HG03565 (cell line): ENCODE measurements at regions not wholly inside any gene's neighbourhood (a gene's known extent, or its start where the extent isn't known, plus 50 kb on each side); places are given as distances from the start of the nearest gene placed in this dataset.
"Not testable (repeated sequence)": the region's sequence is repeated elsewhere in the genome, so short reads cannot be mapped to it uniquely, and the experiment has no call there.

Experiments used
- ATAC-seq: cut with Tn5 transposase; IDR thresholded peaks from one replicate; pipeline ENCODE4 v1.9.1; 2021; ENCODE audit warnings: mild to moderate bottlenecking, moderate library complexity; ENCODE audit not compliant: unreplicated experiment

DNA sequence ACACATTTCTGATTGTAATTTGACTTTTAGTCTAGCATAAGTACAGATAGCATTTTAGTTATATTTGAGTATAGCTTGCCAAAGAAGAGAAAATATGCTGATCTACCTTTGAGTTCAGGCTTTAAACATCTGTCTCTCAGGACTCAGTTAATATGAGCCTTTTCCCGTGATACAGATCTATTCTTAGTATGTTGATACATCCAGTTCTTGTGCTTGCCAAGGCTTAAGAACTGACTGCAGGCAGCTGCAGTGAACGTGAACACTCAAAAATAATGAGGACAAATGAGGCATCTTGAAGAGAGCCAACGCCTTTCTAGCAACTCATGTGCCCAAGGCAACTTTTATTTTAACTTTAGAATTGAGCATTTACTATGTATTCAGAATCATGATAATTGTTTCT is 325.5 kb downstream of the SI start:
- ATAC-seq: no peak

DNA sequence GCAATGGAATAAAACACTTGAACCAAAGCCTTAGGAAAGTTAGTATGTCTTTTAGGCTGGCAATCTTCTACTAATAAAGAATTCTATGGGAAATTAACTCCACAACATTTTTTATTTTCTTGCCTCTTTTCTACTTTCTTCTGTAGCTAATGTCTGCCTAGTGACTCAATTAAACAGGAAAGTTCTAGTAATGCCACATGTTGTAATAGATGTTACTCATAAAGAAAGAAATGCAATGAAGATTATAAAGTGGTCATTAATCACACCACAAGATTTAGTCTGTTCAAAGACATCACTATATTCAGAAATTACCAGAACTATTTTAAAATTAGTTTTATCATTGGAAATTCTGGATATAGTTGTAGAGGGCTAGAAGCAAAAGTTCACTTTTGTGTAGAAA is 329.7 kb downstream of the SI start:
- ATAC-seq: no peak

DNA sequence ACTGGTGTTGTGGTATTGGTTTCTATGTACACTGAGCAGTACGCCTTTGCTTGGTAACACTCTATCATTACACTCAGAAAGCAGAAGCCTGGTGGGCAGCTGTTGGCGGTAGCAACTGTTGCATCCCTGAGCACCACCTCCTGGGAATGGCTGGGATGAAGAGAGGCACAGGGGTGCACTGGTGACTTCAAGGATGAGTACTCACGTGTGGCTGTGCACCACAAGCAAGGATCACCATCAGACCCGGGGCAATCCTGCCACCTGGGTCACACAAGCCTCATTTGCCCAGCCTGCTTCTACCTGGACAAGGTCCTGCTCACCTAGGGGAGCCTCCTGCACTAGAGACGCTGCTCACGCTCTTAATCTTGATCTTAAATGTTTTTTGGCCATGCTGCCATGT is 336.4 kb downstream of the SI start:
- no peak for ATAC-seq

DNA sequence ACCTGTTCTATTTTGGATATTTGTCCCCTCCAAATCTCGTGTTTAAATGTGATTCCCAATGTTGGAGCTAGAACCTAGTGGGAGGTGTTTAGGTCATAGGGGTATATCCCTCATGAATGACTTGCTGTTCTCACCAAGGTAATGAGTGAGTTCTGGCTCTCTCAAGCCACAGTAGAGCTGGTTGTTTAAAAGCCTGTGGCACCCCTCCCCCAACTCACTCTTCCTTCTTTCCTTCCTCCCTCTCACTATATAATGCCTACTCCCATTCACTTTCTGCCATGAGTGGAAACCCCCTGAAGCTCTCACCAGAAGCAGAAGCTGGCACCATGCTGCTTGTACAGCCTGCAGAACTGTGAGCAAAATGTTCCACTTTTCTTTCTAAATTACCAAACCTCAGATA is 341.1 kb downstream of the SI start:
- no peak for ATAC-seq

DNA sequence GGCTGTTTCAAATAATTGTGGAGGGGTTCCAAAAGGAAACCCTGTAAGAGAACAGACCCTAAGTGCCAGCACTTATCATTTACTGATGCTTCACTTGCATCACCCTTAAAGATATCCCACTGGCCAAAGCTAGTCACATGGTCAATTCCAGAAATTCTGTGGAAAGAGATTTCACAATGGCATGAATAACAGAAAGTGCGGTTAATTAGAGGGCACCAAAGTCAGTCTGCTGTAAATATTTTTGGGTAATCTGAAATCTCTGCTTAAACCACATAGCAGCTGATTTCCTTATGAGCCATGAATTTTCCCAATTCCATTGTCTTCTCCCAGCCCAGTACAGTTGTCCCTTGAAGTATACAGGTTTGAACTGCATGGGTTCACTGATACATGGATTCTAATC is 346.1 kb downstream of the SI start:
- ATAC-seq: no peak

DNA sequence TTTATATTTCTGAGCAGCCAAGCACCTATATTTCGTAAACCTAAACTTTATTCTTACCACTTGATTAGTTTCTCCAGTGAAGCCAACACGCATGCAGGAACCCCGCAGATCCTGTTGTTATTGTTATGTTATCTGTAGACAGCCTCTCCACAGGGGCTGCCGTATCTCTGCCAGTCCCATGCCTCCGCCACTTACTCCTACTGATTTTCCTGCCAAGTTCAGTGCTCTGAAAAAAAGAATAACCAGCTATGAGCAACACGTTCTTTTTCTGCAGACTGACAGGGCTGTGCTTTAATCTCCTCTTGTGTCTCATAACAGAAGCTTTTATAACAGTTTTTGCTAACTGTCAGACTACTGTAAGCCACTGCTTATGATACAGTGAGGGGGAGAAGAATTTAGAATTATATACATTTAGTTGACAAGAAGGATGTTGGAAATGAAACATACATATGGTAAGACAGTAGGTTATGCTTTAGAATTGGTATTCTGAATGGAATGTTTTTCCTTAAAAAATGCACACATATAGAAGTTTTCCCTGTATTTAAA is 347.4 kb downstream of the SI start:
- ATAC-seq: no peak

DNA sequence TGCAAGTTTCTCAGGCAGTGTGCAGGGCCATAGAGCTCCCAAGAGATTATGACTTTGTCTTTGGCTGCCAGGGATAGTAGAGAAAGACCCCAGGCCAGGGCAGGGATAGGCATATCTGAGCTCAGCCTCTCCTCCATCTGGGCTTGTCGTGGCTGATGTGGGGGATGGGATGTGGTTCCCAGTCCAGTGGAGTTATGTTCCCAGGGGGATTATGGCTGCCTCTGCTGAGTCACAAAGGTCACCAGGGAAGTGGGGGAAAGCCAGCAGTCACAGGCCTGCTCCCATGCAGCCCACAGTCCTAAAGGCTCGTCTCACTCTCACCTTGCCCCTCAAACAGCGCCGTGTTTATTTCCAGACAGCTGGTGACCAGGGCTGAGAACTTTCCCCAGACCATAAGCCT is 354.9 kb downstream of the SI start:
- no peak for ATAC-seq

DNA sequence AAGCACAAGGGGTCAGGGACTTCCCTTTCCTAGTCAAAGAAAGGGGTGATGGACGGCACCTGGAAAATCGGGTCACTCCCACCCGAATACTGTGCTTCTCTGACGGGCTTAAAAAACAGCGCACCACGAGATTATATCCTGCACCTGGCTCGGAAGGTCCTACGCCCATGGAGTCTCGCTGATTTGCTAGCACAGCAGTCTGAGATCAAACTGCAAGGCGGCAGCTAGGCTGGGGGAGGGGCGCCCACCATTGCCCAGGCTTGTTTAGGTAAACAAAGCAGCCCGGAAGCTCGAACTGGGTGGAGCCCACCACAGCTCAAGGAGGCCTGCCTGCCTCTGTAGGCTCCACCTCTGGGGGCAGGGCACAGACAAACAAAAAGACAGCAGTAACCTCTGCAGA is 375.5 kb downstream of the SI start:
- ATAC-seq: not testable (repeated sequence)

DNA sequence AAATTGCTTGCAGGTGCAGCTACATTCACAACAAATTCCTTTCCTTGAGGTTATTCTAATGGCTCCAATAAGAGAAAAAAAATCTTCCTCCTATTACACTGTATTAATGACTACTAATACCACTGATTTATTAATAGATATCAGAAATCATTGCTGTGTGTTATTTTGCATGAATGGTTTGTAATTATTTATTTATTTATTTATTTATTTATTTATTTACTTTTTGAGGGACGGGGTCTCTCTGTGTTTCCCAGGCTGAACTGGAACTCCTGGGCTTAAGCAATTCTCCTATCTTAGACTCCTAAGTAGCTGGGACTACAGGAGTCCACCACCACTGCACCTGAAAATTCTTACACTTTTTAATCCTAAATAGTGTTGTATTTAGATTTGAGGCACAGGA is 390.4 kb downstream of the SI start:
- ATAC-seq: no peak

DNA sequence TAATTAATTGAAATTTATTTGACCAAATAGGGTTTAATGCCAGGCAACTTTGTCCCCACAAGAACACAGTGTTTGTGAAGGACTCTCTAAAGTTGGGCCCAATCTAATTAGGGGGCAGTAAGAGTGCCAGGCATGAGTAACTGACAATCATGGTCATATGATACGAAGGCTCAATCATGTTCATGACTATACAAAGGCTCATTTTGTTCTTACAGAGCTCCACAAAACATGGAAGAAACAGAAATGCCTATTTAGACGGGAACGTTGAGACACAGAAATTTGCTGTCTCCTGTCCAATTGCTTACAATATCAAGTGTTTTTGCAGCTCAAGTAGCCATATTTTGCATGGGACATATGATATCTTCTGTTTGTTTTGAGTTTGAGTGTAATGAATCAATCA is 391.1 kb downstream of the SI start:
- ATAC-seq: no peak

DNA sequence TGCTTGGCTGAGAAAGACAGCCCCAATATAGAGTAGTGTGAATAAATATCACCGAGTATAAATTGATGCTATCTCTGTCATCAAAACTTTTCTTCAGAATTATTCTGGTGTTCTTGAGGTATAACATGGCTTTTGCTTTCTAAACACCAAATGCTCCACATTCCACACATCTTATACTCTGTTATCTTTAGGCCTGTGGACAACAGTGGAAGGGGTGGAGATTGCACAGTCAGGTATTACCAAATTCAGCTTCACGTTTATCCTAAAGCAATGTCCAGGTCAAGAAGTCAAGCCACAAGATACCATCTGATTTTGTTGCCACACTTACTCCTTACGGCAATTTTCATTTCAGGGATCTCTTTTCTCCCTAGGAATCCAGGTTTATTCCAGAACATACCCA is 394.8 kb downstream of the SI start:
- no peak for ATAC-seq

DNA sequence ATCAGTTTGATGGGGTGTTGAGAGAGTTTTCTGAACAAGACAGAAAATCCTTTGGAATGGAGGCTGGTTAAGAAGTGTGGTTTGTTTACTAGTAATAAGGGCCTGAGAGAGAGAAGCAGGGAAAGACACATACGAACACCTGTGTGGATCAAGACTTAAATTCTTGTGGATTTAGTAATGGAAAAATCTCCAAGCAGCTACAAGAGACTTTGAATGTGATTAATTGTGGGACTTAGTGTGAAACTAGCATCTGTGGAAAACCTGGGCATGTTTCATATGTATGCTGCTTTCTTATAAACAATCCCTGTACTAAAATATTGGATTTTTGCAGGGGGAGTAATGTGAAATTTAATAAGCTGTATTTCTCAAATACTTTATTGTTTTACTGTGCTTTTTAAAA is 399.1 kb downstream of the SI start:
- no peak for ATAC-seq

DNA sequence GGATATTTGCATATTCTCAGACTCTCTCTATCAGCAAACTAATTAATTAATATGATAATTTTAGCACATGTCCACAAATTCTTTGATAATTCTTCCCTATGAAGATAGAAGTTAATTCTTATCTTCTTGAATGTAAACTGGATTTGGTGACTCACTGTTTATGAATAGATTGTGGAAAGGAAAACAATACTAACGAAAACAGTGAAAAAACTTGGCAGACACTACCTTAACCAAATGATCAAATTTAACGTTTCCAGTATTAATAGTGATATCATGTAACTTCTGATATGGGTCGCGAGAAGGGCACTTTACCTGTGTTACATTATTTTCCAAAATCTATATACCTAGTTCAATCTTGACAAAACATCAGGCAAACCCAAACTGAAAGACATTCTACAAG is 401.0 kb downstream of the SI start:
- no peak for ATAC-seq

DNA sequence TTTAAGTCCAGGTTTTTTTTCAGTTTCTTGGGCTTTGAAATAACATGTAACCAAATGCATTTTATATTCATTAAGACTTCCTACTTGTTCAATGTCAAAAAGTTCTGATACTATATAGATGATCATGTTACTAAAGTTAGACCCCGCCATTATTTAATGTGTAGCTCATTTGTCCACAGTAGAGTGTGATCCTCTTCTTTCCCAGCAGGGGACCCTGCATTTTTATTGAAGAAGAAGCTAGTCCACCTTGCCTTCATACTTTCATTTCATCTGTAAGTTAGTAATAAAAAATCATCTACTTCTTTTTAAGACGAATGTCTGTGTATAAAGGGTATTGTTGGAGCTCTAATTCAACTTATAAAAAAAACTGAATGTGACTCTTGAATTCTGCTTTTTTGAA is 404.6 kb downstream of the SI start:
- no peak for ATAC-seq

DNA sequence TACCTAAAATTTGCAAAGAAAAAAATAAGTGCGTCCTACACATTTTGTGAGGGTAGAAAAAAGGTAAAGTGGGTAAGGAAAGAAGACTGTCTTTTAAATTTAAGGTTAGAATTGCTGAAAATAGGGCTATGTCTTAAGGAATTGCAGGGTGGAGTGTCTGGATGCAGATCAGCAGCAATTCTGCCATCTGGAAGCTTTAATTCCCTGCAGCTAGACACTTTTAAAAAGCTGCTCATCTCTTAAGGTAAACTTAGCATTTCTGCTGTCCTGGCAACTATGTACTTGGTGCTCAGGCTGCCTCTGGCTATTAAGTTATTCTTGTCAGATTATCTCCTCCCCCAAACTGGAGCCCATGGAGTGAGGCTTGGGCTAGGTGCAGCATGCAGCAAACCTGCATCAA is 420.2 kb downstream of the SI start:
- no peak for ATAC-seq

DNA sequence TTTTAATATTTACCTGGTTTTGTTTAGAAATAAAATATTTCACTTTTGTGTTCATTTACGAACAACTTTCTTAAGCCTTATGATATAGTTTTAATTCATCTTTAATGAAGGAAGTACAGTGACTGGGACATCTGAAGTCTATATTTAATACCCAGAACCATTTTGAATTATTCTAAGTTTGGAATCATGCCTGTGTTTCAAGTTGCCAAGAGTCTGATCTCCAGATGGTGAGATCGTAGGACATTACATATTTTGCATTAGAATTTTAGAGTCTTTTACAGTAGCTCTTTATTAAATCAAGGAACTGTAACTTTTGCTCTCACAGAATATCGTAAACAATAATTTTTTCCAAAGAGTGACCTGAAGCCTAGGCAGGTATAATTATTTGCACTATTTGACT is 420.7 kb downstream of the SI start:
- ATAC-seq: no peak

DNA sequence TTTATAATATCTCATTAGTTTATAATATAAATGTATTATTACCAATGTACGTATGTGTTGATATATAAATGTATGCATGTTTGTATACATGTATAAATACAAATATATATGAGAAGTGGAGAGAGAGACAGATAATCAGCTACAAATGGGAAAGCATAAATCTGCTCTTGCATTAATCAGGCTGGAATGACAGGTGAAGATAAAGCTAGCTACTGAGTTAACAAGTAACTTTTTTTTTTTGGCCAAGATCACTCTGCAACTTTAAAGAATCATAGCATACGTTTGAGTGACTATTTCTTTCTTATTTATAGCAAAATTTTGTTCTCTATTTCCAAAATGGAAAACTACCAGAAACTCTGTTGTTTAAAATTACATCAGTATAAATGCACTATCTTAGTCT is 422.8 kb downstream of the SI start:
- ATAC-seq: no peak

DNA sequence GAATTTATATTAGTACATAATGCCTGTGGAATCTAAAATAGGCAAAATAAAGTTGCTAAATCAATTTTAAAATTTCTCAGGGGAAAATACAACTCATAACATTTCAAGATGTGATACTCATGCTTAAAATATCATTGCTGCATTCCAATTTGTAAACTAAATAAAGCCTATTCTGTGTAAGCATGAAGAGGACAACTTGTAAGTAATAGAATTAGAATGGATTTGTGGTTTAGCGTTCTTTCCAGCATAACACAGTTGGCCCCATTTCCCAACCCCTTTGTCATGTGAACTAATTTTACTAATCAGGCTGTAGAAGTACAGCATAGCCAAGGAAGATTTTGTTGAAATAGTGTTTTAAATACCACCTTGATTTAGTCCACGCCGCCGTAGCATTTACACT is 437.2 kb downstream of the SI start:
- no peak for ATAC-seq

DNA sequence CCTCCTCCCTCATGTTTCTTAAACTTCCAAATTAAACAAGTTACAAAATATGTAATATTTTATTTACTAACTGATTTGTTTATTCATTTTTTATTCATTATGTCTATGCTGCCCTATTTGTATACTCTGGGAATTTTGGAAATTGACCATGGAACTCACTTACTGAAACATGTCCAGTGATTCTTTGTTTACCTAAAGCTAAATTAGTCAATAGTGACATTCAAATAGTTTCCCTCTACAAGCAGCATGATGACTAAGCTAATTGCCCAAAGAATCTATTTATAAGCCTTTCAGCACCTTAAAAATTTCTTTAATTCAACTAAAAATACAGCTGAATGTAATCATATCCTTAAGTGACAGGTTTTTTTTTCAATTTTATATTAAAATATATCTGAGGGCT is 437.7 kb downstream of the SI start:
- ATAC-seq: no peak

DNA sequence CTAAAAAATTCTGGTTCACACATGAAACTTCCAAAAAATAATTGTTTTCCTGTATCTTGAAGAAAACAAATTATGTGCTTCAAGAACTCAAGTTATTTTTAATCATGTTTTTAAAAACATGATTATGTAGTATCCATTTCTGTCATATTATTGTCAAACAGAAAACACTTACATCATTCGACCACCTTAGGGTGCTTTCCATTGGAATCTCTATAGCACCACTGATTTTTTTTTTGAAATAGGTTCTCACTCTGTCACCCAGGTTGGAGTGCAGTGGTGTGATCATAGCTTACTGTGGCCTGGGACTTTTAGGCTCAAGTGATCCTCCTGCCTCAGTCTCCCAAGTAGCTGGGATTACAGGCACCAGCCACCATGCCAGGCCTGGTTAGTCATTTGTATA is 457.3 kb downstream of the SI start:
- ATAC-seq: no peak

DNA sequence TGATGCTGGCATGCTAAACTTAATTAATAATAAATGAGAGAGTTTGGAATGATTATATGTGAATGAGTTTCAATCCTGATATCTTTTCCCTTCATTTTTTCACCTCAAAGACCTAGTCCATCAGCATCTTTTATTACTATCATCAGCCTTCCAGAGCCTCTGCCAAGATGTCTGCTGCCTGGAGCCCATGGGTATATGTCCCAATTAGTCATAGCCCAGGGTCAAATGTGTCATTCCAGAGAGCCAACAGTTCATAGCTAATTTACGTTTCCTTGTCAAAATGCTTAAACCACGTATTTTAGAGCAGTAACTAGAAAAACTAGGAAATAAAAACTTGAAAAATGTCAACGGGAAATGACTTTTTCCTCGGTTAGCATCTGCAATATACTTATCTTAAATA is 457.9 kb downstream of the SI start:
- ATAC-seq: no peak

DNA sequence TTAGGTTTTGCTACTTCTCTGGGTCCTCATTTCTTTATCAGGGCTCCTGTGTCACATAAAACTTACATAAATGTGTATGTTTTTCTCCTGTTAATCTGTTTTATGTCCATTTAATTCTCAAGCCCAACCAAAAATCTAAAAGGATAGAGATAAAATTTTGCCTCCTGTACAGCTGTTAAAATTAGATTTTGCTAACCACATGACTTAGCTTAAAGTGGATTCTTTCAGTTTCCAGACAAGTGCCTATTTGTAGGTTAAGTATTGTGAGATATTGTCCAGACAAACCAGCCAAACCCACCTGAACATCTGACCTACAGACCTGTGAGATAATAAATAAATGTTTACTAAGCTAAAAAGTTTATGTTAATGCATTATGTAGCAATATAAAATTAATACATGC is 465.5 kb downstream of the SI start:
- no peak for ATAC-seq

DNA sequence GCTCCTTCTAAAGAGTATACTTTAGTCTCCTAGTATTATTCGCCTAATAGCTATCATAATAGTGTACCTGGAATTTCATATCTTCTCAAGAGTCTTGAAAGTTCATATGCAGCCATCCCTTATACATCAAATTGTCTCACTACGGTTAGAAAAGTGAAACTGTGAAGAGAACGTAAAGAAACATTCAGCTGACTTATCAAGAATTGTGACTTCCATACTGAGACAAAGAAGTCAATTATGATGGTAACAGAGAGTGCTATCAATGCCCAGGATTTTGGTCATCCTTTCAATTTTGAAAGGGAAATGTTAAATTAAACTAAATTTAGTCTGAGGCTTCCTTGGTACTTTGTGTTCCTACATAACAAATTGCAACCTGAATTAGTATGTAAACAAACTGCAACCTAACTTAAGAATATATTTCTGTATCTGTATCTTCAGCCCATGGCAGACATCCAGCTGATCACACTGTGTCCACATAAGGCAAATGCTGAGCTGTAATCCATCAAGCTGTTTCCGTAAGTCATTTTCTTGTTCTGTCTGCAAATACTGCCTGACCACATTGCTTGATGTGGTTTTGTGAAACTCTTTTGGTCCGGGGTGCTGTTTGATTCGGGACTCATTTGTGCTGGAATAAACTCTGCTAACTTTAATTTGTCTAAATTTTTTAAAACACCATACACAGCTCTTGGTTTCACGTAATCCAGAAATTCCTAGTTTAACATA is 469.6 kb downstream of the SI start:
- no peak for ATAC-seq
